Vagina (tissue), 2 donors: ENCODE measurements at regions not wholly inside any gene's neighbourhood (a gene's known extent, or its start where the extent isn't known, plus 50 kb on each side); places are given as distances from the start of the nearest gene placed in this dataset.
"Not testable (repeated sequence)": the region's sequence is repeated elsewhere in the genome, so short reads cannot be mapped to it uniquely, and the experiment has no call there.

ENCODE experiments used
- DNase-seq, 2 donors: peaks; one replicate each; pipeline ENCODE4 v3.0.0-alpha.2; 2017; ENCODE audit errors: extremely low spot score in 2 of 2
- H3K27ac ChIP-seq: fragments of 200-600 bp; sonication (generic); one replicate; pipeline ENCODE4 v1.5.1; 2019
- H3K27me3 ChIP-seq: fragments of 200-600 bp; sonication (generic); one replicate; pipeline ENCODE4 v1.5.1; 2019
- H3K36me3 ChIP-seq, 2 donors: fragments of 200-600 bp; sonication (generic); one replicate each; pipeline ENCODE4 v1.5.1; 2017 to 2019
- H3K4me1 ChIP-seq: fragments of 200-600 bp; sonication (generic); one replicate; pipeline ENCODE4 v1.5.1; 2019
- H3K4me3 ChIP-seq, 2 donors: fragments of 200-600 bp; sonication (generic); 1 replicate in 1 of 2; 2 replicates in 1 of 2; pipeline ENCODE4 v1.5.1; 2016 to 2019
- H3K9me3 ChIP-seq: fragments of 200-600 bp; sonication (generic); one replicate; pipeline ENCODE4 v1.5.1; 2019
- POLR2A ChIP-seq, 2 donors: fragments of 450-650 bp; IDR thresholded peaks; one replicate each; pipeline ENCODE4 v1.6.1; 2017; ENCODE audit warnings: antibody characterized with exemption in 2 of 2, mild to moderate bottlenecking in 2 of 2, moderate library complexity in 2 of 2
- POLR2AphosphoS5 ChIP-seq, 2 donors: sonication (generic); formaldehyde crosslinking; IDR thresholded peaks; one replicate each; pipeline ENCODE4 v1.9.0; 2017; ENCODE audit warnings: antibody characterized with exemption in 2 of 2, mild to moderate bottlenecking in 2 of 2, low read depth in 1 of 2; ENCODE audit not compliant: insufficient read depth in 1 of 2
- intact Hi-C: fragments of 100-400 bp; cut with DNase I; formaldehyde crosslinking; loops from one replicate; pipeline ENCODE4 v1.15.1; 2023
- TF ChIP-seq, protein P1 (sequence below), 3 experiments: fragments of 450-650 bp in 2 of 3; fragments of 200-600 bp in 1 of 3; sonication (generic) in 1 of 3; IDR thresholded peaks; one replicate each; pipeline ENCODE4 v1.5.1; 2017 to 2019; ENCODE audit warnings: antibody characterized with exemption in 3 of 3, mild to moderate bottlenecking in 2 of 3, moderate library complexity in 2 of 3

DNA sequence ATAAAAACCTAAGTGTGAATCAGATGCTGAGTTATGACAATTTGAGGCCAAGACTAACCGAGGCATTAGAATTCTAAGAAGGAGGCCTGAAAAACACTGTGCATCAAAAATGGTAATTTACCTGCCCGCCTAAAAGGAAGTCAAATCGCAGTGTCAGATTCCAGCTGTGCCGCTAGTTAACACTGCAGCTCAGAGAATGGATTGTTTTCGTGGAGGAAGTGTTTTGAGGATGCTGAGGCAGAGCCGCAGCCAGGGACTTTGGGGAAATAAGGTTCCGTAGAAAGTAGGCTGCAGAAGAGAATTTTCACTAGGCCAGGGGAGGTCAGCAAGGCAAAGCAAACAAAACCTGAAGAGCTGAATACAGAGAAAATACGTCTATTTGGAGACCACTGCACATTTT lies 226.4 kb upstream of the ISL1 start:
- DNase-seq = no peak
- Histone ChIP-seq H3K4me1 (no peaks in the 10 kb centered on the region), H3K27me3 (no peaks in the 10 kb centered on the region), H3K27ac (no peak overlapping the region), H3K36me3 (no peaks in the 10 kb centered on the region), H3K9me3 (no peaks in the 10 kb centered on the region), H3K4me3 (no peak overlapping the region)
- no peak for TF ChIP-seq POLR2A (IDR thresholded peaks at IDR 0.05)
- TF ChIP-seq, protein P1, sequence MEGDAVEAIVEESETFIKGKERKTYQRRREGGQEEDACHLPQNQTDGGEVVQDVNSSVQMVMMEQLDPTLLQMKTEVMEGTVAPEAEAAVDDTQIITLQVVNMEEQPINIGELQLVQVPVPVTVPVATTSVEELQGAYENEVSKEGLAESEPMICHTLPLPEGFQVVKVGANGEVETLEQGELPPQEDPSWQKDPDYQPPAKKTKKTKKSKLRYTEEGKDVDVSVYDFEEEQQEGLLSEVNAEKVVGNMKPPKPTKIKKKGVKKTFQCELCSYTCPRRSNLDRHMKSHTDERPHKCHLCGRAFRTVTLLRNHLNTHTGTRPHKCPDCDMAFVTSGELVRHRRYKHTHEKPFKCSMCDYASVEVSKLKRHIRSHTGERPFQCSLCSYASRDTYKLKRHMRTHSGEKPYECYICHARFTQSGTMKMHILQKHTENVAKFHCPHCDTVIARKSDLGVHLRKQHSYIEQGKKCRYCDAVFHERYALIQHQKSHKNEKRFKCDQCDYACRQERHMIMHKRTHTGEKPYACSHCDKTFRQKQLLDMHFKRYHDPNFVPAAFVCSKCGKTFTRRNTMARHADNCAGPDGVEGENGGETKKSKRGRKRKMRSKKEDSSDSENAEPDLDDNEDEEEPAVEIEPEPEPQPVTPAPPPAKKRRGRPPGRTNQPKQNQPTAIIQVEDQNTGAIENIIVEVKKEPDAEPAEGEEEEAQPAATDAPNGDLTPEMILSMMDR (IDR thresholded peaks at IDR 0.05) = no peak
- TF ChIP-seq POLR2AphosphoS5 (IDR thresholded peaks at IDR 0.05; ENCODE audit: insufficient read depth in 1 of 2, low read depth in 1 of 2) = no peak
- intact Hi-C loops = no loop called here

DNA sequence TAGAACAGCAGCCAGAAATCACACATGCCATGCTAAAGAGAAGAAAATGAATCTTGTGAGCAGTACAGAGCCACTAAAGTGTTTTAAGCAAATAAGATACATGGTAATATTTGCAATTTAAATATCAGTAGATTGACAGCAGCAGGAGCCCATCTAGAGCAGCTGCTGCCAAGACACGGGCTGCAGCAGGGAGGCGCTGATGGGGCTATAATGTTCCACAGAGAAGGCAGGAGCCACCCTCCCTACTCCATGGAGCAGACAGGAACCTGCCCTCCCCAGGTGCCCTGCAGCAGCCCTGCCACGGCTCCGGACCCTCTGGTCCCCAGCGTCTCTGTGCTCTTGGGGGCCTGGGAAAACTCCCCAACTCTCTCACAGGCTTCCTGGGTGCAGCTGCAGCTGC lies 224.1 kb upstream of the ISL1 start:
- no peaks in the 10 kb centered on the region for H3K9me3 ChIP-seq

DNA sequence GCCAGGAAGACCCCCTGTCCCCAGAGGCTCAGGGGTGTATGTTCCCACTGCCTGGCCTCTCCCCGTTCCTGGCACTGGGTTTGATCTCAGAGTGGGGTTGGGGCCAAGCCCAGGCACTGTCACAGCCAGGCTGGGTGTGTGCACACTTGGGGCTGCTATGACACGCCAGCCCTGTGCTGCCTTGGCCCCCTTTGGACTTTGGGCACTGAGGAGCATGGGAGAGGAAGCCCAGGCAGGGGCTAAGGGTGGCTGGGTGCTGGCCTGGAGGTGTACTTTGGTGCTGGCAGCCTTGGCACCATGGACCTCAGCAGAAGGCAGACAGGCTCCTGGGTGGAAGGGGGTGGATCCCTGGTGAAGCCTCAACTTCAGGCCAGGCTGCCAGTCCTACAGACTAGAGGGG lies 223.6 kb upstream of the ISL1 start:
- Histone ChIP-seq H3K27me3 (no peaks in the 10 kb centered on the region), H3K36me3 (no peaks in the 10 kb centered on the region), H3K4me3 (no peak overlapping the region), H3K4me1 (no peaks in the 10 kb centered on the region), H3K9me3 (no peaks in the 10 kb centered on the region), H3K27ac (no peak overlapping the region)
- intact Hi-C loops = no loop called here
- no peak for TF ChIP-seq POLR2A (IDR thresholded peaks at IDR 0.05)
- no peak for TF ChIP-seq POLR2AphosphoS5 (IDR thresholded peaks at IDR 0.05; ENCODE audit: insufficient read depth in 1 of 2, low read depth in 1 of 2)
- TF ChIP-seq, protein P1 (IDR thresholded peaks at IDR 0.05) = no peak
- no peak for DNase-seq

More for the DNA sequence above, 224.1 kb upstream of the ISL1 start:
- no peak for DNase-seq
- no peak for TF ChIP-seq POLR2AphosphoS5 (IDR thresholded peaks at IDR 0.05; ENCODE audit: insufficient read depth in 1 of 2, low read depth in 1 of 2)
- Histone ChIP-seq H3K36me3 (no peaks in the 10 kb centered on the region), H3K27ac (no peak overlapping the region), H3K27me3 (no peaks in the 10 kb centered on the region), H3K4me1 (no peaks in the 10 kb centered on the region), H3K4me3 (no peak overlapping the region)
- intact Hi-C loops = no loop called here

DNA sequence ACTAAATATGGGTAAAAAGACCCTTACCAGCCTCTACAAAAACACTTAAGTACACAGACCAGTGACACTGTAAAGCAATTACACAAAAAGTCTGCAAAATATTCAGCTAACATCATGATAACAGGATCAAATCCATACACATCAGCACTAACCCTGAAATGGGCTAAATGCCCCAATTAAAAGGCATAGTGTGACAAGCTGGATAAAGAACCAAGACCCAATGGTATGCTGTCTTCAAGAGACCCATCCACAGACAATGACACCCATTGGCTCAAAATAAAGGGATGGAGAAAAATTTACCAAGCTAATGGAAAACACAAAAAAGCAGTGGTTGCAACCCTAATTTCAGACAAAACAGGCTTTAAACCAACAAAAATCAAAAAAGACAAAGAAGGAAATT lies 221.0 kb upstream of the ISL1 start:
- TF ChIP-seq POLR2A (IDR thresholded peaks at IDR 0.05) = no peak
- TF ChIP-seq, protein P1 (IDR thresholded peaks at IDR 0.05) = no peak
- no peak for TF ChIP-seq POLR2AphosphoS5 (IDR thresholded peaks at IDR 0.05; ENCODE audit: insufficient read depth in 1 of 2, low read depth in 1 of 2)
- DNase-seq = no peak
- H3K27ac ChIP-seq = no peak overlapping the region

DNA sequence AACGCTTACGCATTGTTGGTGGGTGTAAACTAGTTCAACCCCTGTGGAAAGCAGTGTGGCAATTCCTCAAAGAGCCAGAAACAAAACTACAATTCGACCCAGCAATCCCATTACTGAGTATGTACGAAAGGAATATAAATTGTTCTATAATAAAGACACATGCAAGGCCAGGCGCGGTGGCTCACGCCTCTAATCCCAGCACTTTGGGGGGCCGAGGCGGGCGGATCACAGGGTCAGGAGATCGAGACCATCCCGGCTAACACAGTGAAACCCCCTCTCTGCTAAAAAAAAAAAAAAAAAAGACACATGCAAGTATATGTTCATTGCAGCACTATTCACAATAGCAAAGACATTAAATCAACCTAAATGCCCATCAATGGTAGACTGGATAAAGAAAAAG lies 217.6 kb upstream of the ISL1 start:
- H3K4me1 ChIP-seq, H3K4me3 ChIP-seq, DNase-seq, H3K9me3 ChIP-seq, intact Hi-C loops, H3K27me3 ChIP-seq, H3K27ac ChIP-seq, H3K36me3 ChIP-seq: not testable (repeated sequence)

More for the DNA sequence above, 221.0 kb upstream of the ISL1 start:
- intact Hi-C loops = no loop called here
- Histone ChIP-seq H3K36me3 (no peaks in the 10 kb centered on the region), H3K27me3 (no peaks in the 10 kb centered on the region), H3K4me3 (no peak overlapping the region), H3K4me1 (no peaks in the 10 kb centered on the region), H3K9me3 (no peaks in the 10 kb centered on the region)

DNA sequence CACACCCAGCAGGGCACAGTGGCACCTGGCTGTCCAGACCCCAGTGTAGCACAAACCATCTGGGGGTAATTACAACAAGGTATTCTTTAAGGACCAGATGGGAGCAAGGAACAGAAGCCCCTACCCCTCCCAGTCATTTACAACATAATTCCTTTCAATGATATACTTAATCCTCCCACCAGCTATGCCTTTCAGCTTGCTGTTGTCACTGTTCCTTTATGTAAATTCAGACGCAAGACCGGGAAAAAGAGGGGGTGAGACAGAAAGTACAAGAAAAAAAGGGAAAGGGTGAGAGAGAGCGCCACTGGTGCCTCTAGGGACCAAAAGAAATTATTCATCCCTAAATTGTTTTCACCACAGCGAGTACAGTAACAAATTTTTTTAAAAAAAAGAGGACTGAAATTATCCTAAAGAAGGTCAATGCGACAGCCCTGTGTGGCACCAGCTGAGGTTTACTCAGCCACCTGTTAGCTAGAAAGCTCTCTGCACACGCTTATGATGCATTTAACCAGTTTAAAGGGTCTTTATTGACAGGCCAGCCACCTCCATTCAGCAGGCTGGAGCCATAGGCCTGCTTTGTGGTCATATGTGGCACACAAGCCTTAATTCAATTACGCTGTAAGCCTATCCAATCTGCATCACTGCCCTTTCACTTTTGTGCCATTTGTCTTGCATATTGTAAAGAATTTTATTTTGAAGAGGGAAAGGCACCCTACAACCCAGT lies 210.2 kb upstream of the ISL1 start:
- Histone ChIP-seq H3K9me3 (no peaks in the 10 kb centered on the region), H3K27me3 (no peaks in the 10 kb centered on the region), H3K4me3 (no peak overlapping the region), H3K27ac (no peak overlapping the region), H3K36me3 (no peaks in the 10 kb centered on the region), H3K4me1 (no peaks in the 10 kb centered on the region)
- intact Hi-C loops = loop anchor here (10.0 kb wide), 1 partner anchor 208 kb away; no protein-coding TSS in a partner anchor
- TF ChIP-seq, protein P1 (IDR thresholded peaks at IDR 0.05) = no peak
- no peak for TF ChIP-seq POLR2AphosphoS5 (IDR thresholded peaks at IDR 0.05; ENCODE audit: insufficient read depth in 1 of 2, low read depth in 1 of 2)
- TF ChIP-seq POLR2A (IDR thresholded peaks at IDR 0.05) = no peak
- no peak for DNase-seq
